Nephron progenitor cell (in vitro differentiated cells): ENCODE measurements at regions not wholly inside any gene's neighbourhood (a gene's known extent, or its start where the extent isn't known, plus 50 kb on each side); places are given as distances from the start of the nearest gene placed in this dataset.

ENCODE experiments used
- DNase-seq: peaks from one replicate; pipeline ENCODE4 v3.0.0; 2021
- H3K27ac Mint-ChIP-seq: 2 replicates; pipeline ENCODE4 v1.8.0; 2021; ENCODE audit warnings: mild to moderate bottlenecking, moderate library complexity, mixed read lengths
- H3K27me3 Mint-ChIP-seq: 2 replicates; pipeline ENCODE4 v1.8.0; 2021; ENCODE audit warnings: mild to moderate bottlenecking, low read depth, mixed read lengths; ENCODE audit not compliant: poor library complexity
- H3K36me3 Mint-ChIP-seq: 2 replicates; pipeline ENCODE4 v1.8.0; 2021; ENCODE audit warnings: low read depth, mixed read lengths
- H3K4me1 Mint-ChIP-seq: 2 replicates; pipeline ENCODE4 v1.8.0; 2021; ENCODE audit warnings: mixed read lengths
- H3K4me3 Mint-ChIP-seq: 2 replicates; pipeline ENCODE4 v1.8.0; 2021; ENCODE audit warnings: mild to moderate bottlenecking, moderate library complexity, mixed read lengths
- H3K9me3 Mint-ChIP-seq: 2 replicates; pipeline ENCODE4 v1.8.0; 2021; ENCODE audit warnings: mild to moderate bottlenecking, moderate library complexity, mixed read lengths
- TF ChIP-seq, protein P1 (sequence below): fragments of 200-600 bp; sonication (generic); IDR thresholded peaks from 2 replicates; pipeline ENCODE4 v1.5.0; 2021; ENCODE audit warnings: antibody characterized with exemption

DNA sequence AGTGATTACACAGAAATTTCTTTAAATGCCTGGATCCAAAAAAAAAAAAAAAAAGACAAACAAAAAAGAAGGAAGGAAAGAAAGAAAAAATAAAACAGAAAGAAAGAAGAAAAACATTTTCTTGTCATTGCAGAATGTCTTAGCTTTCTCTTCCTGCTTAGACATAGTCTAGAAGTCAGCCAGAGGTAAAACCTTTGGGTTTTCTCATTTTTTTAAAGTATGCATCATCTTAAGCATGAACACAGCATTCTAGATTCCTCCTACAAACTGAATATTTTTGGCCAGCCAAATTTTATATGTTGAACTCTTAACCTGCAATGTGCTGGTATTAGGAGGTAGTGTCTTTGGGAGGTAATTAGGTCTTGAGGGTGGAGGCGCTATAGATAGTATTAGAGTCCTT, 243.9 kb downstream of the TRIB2 start:
- TF ChIP-seq, protein P1, sequence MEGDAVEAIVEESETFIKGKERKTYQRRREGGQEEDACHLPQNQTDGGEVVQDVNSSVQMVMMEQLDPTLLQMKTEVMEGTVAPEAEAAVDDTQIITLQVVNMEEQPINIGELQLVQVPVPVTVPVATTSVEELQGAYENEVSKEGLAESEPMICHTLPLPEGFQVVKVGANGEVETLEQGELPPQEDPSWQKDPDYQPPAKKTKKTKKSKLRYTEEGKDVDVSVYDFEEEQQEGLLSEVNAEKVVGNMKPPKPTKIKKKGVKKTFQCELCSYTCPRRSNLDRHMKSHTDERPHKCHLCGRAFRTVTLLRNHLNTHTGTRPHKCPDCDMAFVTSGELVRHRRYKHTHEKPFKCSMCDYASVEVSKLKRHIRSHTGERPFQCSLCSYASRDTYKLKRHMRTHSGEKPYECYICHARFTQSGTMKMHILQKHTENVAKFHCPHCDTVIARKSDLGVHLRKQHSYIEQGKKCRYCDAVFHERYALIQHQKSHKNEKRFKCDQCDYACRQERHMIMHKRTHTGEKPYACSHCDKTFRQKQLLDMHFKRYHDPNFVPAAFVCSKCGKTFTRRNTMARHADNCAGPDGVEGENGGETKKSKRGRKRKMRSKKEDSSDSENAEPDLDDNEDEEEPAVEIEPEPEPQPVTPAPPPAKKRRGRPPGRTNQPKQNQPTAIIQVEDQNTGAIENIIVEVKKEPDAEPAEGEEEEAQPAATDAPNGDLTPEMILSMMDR: no peak
- H3K27ac Mint-ChIP-seq: no peak overlapping the region
- peaks cover 8% of the 10 kb centered on the region for H3K4me1 Mint-ChIP-seq
- H3K4me3 Mint-ChIP-seq: no peak overlapping the region
- no peak for DNase-seq
- H3K36me3 Mint-ChIP-seq: no peaks in the 10 kb centered on the region
- peaks cover 10% of the 10 kb centered on the region for H3K9me3 Mint-ChIP-seq
- H3K27me3 Mint-ChIP-seq: peaks cover 3% of the 10 kb centered on the region

DNA sequence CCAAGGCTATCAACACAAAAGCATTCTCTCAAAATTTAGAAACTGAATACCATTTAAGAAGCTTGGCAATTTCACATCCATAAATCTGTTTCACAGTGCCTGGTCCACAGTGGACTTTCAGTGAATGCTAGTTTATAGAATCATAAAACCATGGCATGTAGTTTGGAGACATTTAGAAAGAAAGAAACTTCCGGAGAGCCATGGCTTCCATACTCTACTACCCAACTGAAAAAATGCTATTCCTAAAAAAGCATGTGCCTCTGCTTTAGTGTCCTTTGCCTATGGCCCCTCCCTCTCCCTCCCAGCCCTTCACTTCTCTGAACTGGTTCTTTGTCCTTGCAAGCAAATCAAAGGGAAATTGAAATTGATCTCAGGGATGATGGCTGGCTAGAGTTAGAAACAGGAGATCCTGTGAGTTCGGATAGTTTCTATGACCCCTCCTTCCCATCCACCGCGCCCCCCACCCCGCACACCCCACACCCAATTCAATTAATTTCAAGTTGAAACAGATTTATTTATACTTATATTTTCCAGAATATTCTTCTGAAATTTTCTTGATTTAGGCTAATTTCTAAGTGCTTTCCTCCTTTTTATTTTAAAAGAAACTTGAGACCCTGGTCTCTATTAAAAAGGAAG, 248.3 kb downstream of the TRIB2 start:
- Mint-ChIP-seq H3K36me3 (no peaks in the 10 kb centered on the region), H3K27ac (no peak overlapping the region), H3K27me3 (no peaks in the 10 kb centered on the region), H3K4me3 (no peak overlapping the region), H3K4me1 (peaks cover 8% of the 10 kb centered on the region), H3K9me3 (peaks cover 6% of the 10 kb centered on the region)
- no peak for DNase-seq
- TF ChIP-seq, protein P1: no peak

DNA sequence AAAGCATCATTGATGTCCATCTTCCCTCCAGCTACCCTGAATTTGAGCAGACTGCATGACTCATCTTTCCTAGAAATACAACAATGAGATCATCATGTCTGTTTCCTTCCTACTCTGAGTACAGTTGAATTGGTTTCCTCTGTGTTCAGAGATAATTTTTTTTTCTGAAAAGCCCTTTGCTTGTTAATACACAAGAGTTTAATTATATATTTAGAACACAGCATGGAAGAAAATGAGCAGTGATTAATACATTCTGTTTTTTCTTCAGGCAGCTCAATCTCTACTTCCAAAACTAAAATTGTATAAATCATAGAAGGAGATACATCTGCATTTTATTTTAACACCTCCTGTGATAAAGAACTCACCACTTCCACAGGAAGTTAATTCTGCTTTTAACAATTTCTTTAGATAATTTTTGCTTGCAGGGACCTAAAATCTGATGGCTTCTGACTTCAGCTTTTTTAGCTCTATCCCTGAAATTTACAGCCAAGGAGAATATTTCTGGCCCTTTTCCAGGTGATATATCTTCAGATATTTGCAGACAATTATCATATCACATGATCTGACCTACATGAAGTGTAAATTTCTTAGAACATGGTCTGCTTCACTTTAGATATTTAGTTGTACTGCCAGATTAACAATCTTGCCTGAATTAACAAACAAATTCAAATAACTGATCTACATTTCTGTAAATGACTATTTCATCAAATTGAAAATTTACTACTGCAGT, 249.0 kb downstream of the TRIB2 start:
- no peak overlapping the region for H3K4me3 Mint-ChIP-seq
- no peaks in the 10 kb centered on the region for H3K36me3 Mint-ChIP-seq
- TF ChIP-seq, protein P1: no peak
- H3K27ac Mint-ChIP-seq: no peak overlapping the region
- no peaks in the 10 kb centered on the region for H3K9me3 Mint-ChIP-seq
- no peaks in the 10 kb centered on the region for H3K27me3 Mint-ChIP-seq
- H3K4me1 Mint-ChIP-seq: peaks cover 8% of the 10 kb centered on the region
- DNase-seq: no peak

DNA sequence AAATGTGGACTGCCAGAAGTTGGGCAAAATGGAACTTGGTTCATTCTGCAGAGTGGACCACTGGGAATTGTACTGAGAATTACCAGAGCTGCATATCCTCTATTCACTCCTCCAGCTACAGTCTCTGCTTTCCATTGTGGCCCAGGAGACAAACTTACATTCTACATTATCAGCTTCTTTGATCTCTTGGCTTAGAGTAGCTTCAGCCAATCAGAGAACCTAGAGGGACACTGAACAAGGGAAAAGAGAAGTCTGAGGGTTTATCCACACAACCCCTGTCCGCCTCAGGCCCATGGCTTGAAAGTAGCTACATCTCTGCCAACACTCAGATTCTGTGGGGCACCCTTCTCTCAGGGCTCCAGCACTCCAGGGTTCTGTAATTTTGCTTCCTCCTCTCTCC, 251.1 kb downstream of the TRIB2 start:
- H3K27ac Mint-ChIP-seq: no peak overlapping the region
- H3K27me3 Mint-ChIP-seq: no peaks in the 10 kb centered on the region
- TF ChIP-seq, protein P1: no peak
- no peak for DNase-seq
- H3K36me3 Mint-ChIP-seq: no peaks in the 10 kb centered on the region
- H3K4me1 Mint-ChIP-seq: peaks cover 8% of the 10 kb centered on the region
- peaks cover 13% of the 10 kb centered on the region for H3K9me3 Mint-ChIP-seq
- H3K4me3 Mint-ChIP-seq: no peak overlapping the region

DNA sequence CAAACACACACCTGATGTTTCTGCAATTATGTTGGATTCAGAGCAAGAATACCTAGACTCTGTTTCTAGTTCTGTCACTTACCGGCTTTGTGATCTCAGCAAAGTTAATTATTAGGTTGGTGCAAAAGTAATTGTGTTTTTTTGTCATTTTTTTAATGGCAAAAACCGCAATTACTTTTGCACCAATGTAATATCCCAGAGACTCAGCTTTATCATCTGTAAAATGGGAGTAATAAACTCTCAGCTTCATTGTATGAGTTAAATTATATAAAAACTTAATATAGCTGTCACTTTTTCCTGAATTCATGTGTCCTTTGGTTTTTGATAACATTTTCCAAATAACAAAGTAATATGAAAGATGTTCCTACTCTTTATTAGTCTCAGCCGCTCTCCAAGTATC, 251.7 kb downstream of the TRIB2 start:
- H3K4me3 Mint-ChIP-seq: no peak overlapping the region
- no peaks in the 10 kb centered on the region for H3K27me3 Mint-ChIP-seq
- TF ChIP-seq, protein P1: no peak
- H3K36me3 Mint-ChIP-seq: no peaks in the 10 kb centered on the region
- DNase-seq: no peak
- no peak overlapping the region for H3K27ac Mint-ChIP-seq
- H3K9me3 Mint-ChIP-seq: peaks cover 17% of the 10 kb centered on the region
- peaks cover 8% of the 10 kb centered on the region for H3K4me1 Mint-ChIP-seq

DNA sequence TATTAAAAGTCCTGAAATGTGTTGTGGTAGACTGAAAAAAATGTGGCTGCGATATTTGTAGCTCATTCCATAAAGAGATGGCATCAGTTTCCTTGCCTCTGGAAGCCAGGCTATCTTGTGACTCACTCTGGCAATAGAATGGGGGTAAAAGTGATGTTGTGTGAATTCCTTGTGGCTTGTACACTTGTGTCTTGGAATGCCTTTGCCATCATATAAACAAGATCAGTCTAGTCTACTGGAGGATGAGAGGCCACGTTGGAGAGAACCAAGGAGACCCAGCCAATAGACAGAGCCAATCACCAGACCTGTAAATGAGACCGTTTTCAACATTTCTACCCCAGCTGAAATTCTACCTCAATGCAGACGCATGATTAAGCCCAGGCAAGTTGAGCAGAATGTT, 254.1 kb downstream of the TRIB2 start:
- TF ChIP-seq, protein P1: no peak
- DNase-seq: no peak
- no peaks in the 10 kb centered on the region for H3K4me1 Mint-ChIP-seq
- H3K4me3 Mint-ChIP-seq: no peak overlapping the region
- H3K27ac Mint-ChIP-seq: no peak overlapping the region
- no peaks in the 10 kb centered on the region for H3K27me3 Mint-ChIP-seq
- H3K36me3 Mint-ChIP-seq: no peaks in the 10 kb centered on the region
- peaks cover 21% of the 10 kb centered on the region for H3K9me3 Mint-ChIP-seq
